ENCODE measurements at regions not wholly inside any gene's neighbourhood (a gene's known extent, or its start where the extent isn't known, plus 50 kb on each side); places are given as distances from the start of the nearest gene placed in this dataset.

DNA sequence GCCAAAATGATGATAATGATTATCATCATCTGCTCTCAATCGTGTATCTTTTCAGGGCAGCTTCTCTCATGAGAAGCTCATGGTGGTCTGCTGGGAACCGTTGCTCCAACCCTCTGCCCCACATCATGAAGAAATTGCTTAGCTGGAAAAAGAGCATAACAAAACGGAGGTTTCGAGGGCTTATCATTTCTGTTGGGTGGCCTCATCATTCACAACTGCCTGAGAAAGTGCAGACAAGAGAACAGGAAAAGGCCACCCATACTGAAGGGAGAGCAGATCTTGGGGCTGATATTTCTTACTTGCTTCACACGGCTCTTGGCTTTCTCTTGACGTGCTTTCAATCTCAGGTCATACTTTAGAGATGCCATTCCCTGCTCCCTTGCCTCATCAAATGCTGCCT, 471.6 kb downstream of the CD83 start:
- Histone ChIP-seq H3K27me3 (no peaks in the 10 kb centered on the region), H3K4me1 (ENCODE audit: insufficient read depth) (no peaks in the 10 kb centered on the region), H3K36me3 (replicated peaks; ENCODE audit: insufficient read depth, low read depth) (no peaks in the 10 kb centered on the region), H2AFZ (no peak overlapping the region), H3K9me3 (ENCODE audit: low read depth) (no peaks in the 10 kb centered on the region), H3K4me2 (no peak overlapping the region), H3K27ac (no peak overlapping the region), H4K20me1 (ENCODE audit: insufficient read depth, poor library complexity, severe bottlenecking) (no peaks in the 10 kb centered on the region), H3K4me3 (no peak overlapping the region), H3K9me2 (replicated peaks; ENCODE audit: insufficient read depth) (no peaks in the 10 kb centered on the region), H3K79me2 (no peaks in the 10 kb centered on the region)
- TF ChIP-seq, protein P1, sequence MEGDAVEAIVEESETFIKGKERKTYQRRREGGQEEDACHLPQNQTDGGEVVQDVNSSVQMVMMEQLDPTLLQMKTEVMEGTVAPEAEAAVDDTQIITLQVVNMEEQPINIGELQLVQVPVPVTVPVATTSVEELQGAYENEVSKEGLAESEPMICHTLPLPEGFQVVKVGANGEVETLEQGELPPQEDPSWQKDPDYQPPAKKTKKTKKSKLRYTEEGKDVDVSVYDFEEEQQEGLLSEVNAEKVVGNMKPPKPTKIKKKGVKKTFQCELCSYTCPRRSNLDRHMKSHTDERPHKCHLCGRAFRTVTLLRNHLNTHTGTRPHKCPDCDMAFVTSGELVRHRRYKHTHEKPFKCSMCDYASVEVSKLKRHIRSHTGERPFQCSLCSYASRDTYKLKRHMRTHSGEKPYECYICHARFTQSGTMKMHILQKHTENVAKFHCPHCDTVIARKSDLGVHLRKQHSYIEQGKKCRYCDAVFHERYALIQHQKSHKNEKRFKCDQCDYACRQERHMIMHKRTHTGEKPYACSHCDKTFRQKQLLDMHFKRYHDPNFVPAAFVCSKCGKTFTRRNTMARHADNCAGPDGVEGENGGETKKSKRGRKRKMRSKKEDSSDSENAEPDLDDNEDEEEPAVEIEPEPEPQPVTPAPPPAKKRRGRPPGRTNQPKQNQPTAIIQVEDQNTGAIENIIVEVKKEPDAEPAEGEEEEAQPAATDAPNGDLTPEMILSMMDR (IDR thresholded peaks at IDR 0.05; ENCODE audit: poor library complexity), result no peak
- no peak for TF ChIP-seq EZH2phosphoT487 (IDR thresholded peaks at IDR 0.05; ENCODE audit: low read depth, severe bottlenecking, unreplicated experiment)
- no peak for TF ChIP-seq EZH2 (IDR thresholded peaks at IDR 0.05; ENCODE audit: borderline replicate concordance)
- DNase-seq (ENCODE audit: low spot score), result no peak
- WGBS (ENCODE audit: low lambda C conversion rate, missing lambda C conversion rate), result 69% methylated on average over 6 of the region's 6 CpGs

GRCh38 chr6:14590586-14590985, 473.0 kb downstream of the CD83 start:
- H3K36me3 ChIP-seq (replicated peaks; ENCODE audit: insufficient read depth, low read depth), result no peaks in the 10 kb centered on the region
- no peaks in the 10 kb centered on the region for H3K79me2 ChIP-seq
- H3K9me2 ChIP-seq (replicated peaks; ENCODE audit: insufficient read depth), result no peaks in the 10 kb centered on the region
- H3K9me3 ChIP-seq (ENCODE audit: low read depth), result no peaks in the 10 kb centered on the region
- no peaks in the 10 kb centered on the region for H3K27me3 ChIP-seq
- H2AFZ ChIP-seq, result no peak overlapping the region
- H4K20me1 ChIP-seq (ENCODE audit: insufficient read depth, poor library complexity, severe bottlenecking), result no peaks in the 10 kb centered on the region
- H3K4me2 ChIP-seq, result no peak overlapping the region
- TF ChIP-seq EZH2phosphoT487 (IDR thresholded peaks at IDR 0.05; ENCODE audit: low read depth, severe bottlenecking, unreplicated experiment), result no peak
- TF ChIP-seq EZH2 (IDR thresholded peaks at IDR 0.05; ENCODE audit: borderline replicate concordance), result no peak
- TF ChIP-seq, protein P1 (IDR thresholded peaks at IDR 0.05; ENCODE audit: poor library complexity), result no peak
- no peak for DNase-seq (ENCODE audit: low spot score)
- no peak overlapping the region for H3K27ac ChIP-seq
- H3K4me1 ChIP-seq (ENCODE audit: insufficient read depth), result no peaks in the 10 kb centered on the region
- no peak overlapping the region for H3K4me3 ChIP-seq
- 79% methylated on average over 6 of the region's 6 CpGs for WGBS (ENCODE audit: low lambda C conversion rate, missing lambda C conversion rate)

DNA sequence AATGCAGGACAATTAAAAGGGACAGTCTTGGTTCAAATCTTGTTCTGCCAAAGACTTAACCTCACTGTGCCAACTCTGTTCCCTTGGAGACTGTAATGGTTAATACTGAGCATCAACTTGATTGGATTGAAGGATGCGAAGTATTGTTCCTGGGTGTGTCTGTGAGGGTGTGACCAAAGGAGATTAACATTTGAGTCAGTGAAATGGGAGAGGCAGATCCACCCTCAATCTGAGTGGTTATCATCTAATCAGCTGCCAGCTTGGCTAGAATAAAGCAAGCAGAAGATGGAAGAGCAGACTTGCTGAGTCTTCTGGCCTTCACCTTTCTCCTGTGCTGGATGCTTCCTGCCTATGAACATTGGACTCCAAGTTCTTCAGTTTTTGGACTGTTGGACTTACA, 474.4 kb downstream of the CD83 start:
- no peak overlapping the region for H3K27ac ChIP-seq
- no peaks in the 10 kb centered on the region for H4K20me1 ChIP-seq (ENCODE audit: insufficient read depth, poor library complexity, severe bottlenecking)
- H3K4me1 ChIP-seq (ENCODE audit: insufficient read depth), result no peaks in the 10 kb centered on the region
- H3K4me3 ChIP-seq, result no peak overlapping the region
- H3K36me3 ChIP-seq (replicated peaks; ENCODE audit: insufficient read depth, low read depth), result no peaks in the 10 kb centered on the region
- no peaks in the 10 kb centered on the region for H3K9me3 ChIP-seq (ENCODE audit: low read depth)
- WGBS (ENCODE audit: low lambda C conversion rate, missing lambda C conversion rate), result 89% methylated on average over 1 of the region's 1 CpG
- DNase-seq (ENCODE audit: low spot score), result no peak
- H2AFZ ChIP-seq, result no peak overlapping the region
- H3K9me2 ChIP-seq (replicated peaks; ENCODE audit: insufficient read depth), result no peaks in the 10 kb centered on the region
- H3K79me2 ChIP-seq, result no peaks in the 10 kb centered on the region
- H3K4me2 ChIP-seq, result no peak overlapping the region
- TF ChIP-seq, protein P1 (IDR thresholded peaks at IDR 0.05; ENCODE audit: poor library complexity), result no peak
- TF ChIP-seq EZH2 (IDR thresholded peaks at IDR 0.05; ENCODE audit: borderline replicate concordance) (no peak), EZH2phosphoT487 (IDR thresholded peaks at IDR 0.05; ENCODE audit: low read depth, severe bottlenecking, unreplicated experiment) (no peak)
- no peaks in the 10 kb centered on the region for H3K27me3 ChIP-seq

DNA sequence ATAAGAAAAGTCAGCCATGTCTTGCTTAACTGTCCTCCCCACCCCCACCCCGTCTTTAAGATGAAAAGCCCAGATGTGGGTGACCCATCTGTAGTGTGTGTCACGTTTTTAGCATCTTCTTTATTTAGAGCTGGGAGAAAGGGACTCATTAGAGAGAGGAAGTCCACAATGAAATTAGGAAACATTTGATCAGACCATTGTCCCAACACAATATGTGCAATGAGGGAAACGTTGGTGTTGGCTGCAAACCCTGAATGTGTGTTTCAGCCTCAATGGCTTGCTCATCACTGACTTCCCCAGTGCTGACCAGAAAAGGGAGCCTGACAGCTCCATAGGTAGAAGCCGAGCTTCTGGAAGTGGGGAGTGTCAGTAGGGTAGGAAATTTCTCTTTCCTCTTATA, 475.7 kb downstream of the CD83 start:
- H3K4me2 ChIP-seq, result no peak overlapping the region
- no peaks in the 10 kb centered on the region for H3K9me2 ChIP-seq (replicated peaks; ENCODE audit: insufficient read depth)
- no peak for DNase-seq (ENCODE audit: low spot score)
- H3K79me2 ChIP-seq, result no peaks in the 10 kb centered on the region
- no peak overlapping the region for H2AFZ ChIP-seq
- TF ChIP-seq, protein P1 (IDR thresholded peaks at IDR 0.05; ENCODE audit: poor library complexity), result no peak
- TF ChIP-seq EZH2phosphoT487 (IDR thresholded peaks at IDR 0.05; ENCODE audit: low read depth, severe bottlenecking, unreplicated experiment), result no peak
- no peak for TF ChIP-seq EZH2 (IDR thresholded peaks at IDR 0.05; ENCODE audit: borderline replicate concordance)
- 87% methylated on average over 4 of the region's 4 CpGs for WGBS (ENCODE audit: low lambda C conversion rate, missing lambda C conversion rate)
- no peak overlapping the region for H3K4me3 ChIP-seq
- H3K27me3 ChIP-seq, result no peaks in the 10 kb centered on the region
- no peaks in the 10 kb centered on the region for H3K36me3 ChIP-seq (replicated peaks; ENCODE audit: insufficient read depth, low read depth)
- no peaks in the 10 kb centered on the region for H4K20me1 ChIP-seq (ENCODE audit: insufficient read depth, poor library complexity, severe bottlenecking)
- H3K9me3 ChIP-seq (ENCODE audit: low read depth), result no peaks in the 10 kb centered on the region
- no peak overlapping the region for H3K27ac ChIP-seq
- H3K4me1 ChIP-seq (ENCODE audit: insufficient read depth), result no peaks in the 10 kb centered on the region
